ENCODE measurements at regions not wholly inside any gene's neighbourhood (a gene's known extent, or its start where the extent isn't known, plus 50 kb on each side); places are given as distances from the start of the nearest gene placed in this dataset.

- peak; percentile 73 for ATAC-seq
- Histone ChIP-seq H3K4me1 (ENCODE audit: low read depth) (no peaks in the 10 kb centered on the region), H3K4me3 (no peak overlapping the region), H3K36me3 (ENCODE audit: low read depth) (no peaks in the 10 kb centered on the region), H3K9me3 (no peaks in the 10 kb centered on the region)
- peak; percentile 24 to 48 (median 37) for DNase-seq
- TF ChIP-seq CTCF (IDR thresholded peaks at IDR 0.05) = no peak
- intact Hi-C loops (cut with DNase I, micrococcal nuclease) = no loop called here
These were observed 335.8 kb upstream of the F9 start for GRCh38 chrX:139194571-139195280.

GRCh38 chrX:139192386-139192961, 338.1 kb upstream of the F9 start:
- DNase-seq (no peak), ATAC-seq (no peak)
- H3K9me3 ChIP-seq = no peaks in the 10 kb centered on the region
- no peak overlapping the region for H3K4me3 ChIP-seq
- H3K36me3 ChIP-seq (ENCODE audit: low read depth) = no peaks in the 10 kb centered on the region
- no peaks in the 10 kb centered on the region for H3K4me1 ChIP-seq (ENCODE audit: low read depth)
- TF ChIP-seq CTCF (IDR thresholded peaks at IDR 0.05) = no peak
- intact Hi-C loops (cut with DNase I, micrococcal nuclease) = no loop called here

- TF ChIP-seq CTCF (IDR thresholded peaks at IDR 0.05) = no peak
- no peaks in the 10 kb centered on the region for H3K36me3 ChIP-seq (ENCODE audit: low read depth)
- intact Hi-C loops (cut with DNase I, micrococcal nuclease) = no loop called here
- no peaks in the 10 kb centered on the region for H3K9me3 ChIP-seq
- H3K4me1 ChIP-seq (ENCODE audit: low read depth) = no peaks in the 10 kb centered on the region
- ATAC-seq = no peak
- DNase-seq = no peak
- no peak overlapping the region for H3K4me3 ChIP-seq
These were observed 338.7 kb upstream of the F9 start for GRCh38 chrX:139191746-139192385.

GRCh38 chrX:139191286-139191685, 339.3 kb upstream of the F9 start:
- no peak for ATAC-seq

GRCh38 chrX:139187738-139188137, 342.8 kb upstream of the F9 start:
- no peak for ATAC-seq

More at GRCh38 chrX:139191286-139191685, 339.3 kb upstream of the F9 start:
- Histone ChIP-seq H3K9me3 (no peaks in the 10 kb centered on the region), H3K4me1 (ENCODE audit: low read depth) (no peaks in the 10 kb centered on the region), H3K4me3 (no peak overlapping the region), H3K36me3 (ENCODE audit: low read depth) (no peaks in the 10 kb centered on the region)
- no peak for TF ChIP-seq CTCF (IDR thresholded peaks at IDR 0.05)
- DNase-seq = no peak
- intact Hi-C loops (cut with DNase I, micrococcal nuclease) = no loop called here

More at GRCh38 chrX:139187738-139188137, 342.8 kb upstream of the F9 start:
- Histone ChIP-seq H3K4me1 (ENCODE audit: low read depth) (no peaks in the 10 kb centered on the region), H3K9me3 (no peaks in the 10 kb centered on the region), H3K36me3 (ENCODE audit: low read depth) (no peaks in the 10 kb centered on the region), H3K4me3 (no peak overlapping the region)
- DNase-seq = no peak
- intact Hi-C loops (cut with DNase I, micrococcal nuclease) = no loop called here
- no peak for TF ChIP-seq CTCF (IDR thresholded peaks at IDR 0.05)

Data from mucosa of descending colon (tissue), 3 donors.